Peyer's patch (tissue), 4 donors: ENCODE measurements at regions not wholly inside any gene's neighbourhood (a gene's known extent, or its start where the extent isn't known, plus 50 kb on each side); places are given as distances from the start of the nearest gene placed in this dataset.

Experiments used
- CTCF ChIP-seq, 6 experiments: fragments of 450-650 bp in 4 of 6; fragments of 200-600 bp in 2 of 6; sonication (generic) in 1 of 6; IDR thresholded peaks; one replicate each; pipeline ENCODE4 v1.5.1; 2017 to 2019; ENCODE audit warnings: antibody characterized with exemption in 6 of 6, mild to moderate bottlenecking in 3 of 6, moderate library complexity in 1 of 6
- POLR2A ChIP-seq, 2 donors: fragments of 450-650 bp; IDR thresholded peaks; one replicate each; pipeline ENCODE4 v1.5.1; 2017; ENCODE audit warnings: antibody characterized with exemption in 2 of 2, mild to moderate bottlenecking in 2 of 2, moderate library complexity in 2 of 2

- TF ChIP-seq CTCF (IDR thresholded peaks at IDR 0.05) = no peak
- no peak for TF ChIP-seq POLR2A (IDR thresholded peaks at IDR 0.05)
Observed at GRCh38 chr9:118987167-118987566, 382.1 kb downstream of the BRINP1 start.
